HCT116 (cell line): ENCODE measurements at regions not wholly inside any gene's neighbourhood (a gene's known extent, or its start where the extent isn't known, plus 50 kb on each side); places are given as distances from the start of the nearest gene placed in this dataset.
A peak's percentile ranks its signal among the peaks of the same experiment; 100 is the strongest.

Experiments
- EGR1 ChIP-seq: IDR thresholded peaks from 2 replicates; pipeline ENCODE4 v1.6.1; 2012; ENCODE audit warnings: low read depth
- EZH2 ChIP-seq: fragments of 200-600 bp; sonication (generic); IDR thresholded peaks from 2 replicates; pipeline ENCODE4 v1.6.1; 2017; ENCODE audit warnings: antibody characterized with exemption, mixed run types
- EZH2phosphoT487 ChIP-seq: fragments of 200-600 bp; IDR thresholded peaks from 2 replicates; pipeline ENCODE4 v1.6.1; 2018; ENCODE audit warnings: antibody characterized with exemption, borderline replicate concordance
- JUND ChIP-seq: IDR thresholded peaks from 2 replicates; pipeline ENCODE4 v1.6.1; 2012
- POLR2A ChIP-seq: IDR thresholded peaks from 2 replicates; pipeline ENCODE4 v1.7.0; 2011; ENCODE audit warnings: borderline replicate concordance; ENCODE audit not compliant: insufficient read depth, insufficient read length; ENCODE audit errors: extremely low read depth
- POLR2AphosphoS5 ChIP-seq: IDR thresholded peaks from 2 replicates; pipeline ENCODE4 v1.6.1; 2011; ENCODE audit warnings: mild to moderate bottlenecking, low read depth, low read length, moderate library complexity
- RAD21 ChIP-seq: IDR thresholded peaks from 2 replicates; pipeline ENCODE4 v1.6.1; 2012; ENCODE audit warnings: low read depth, mild to moderate bottlenecking
- SIN3A ChIP-seq: IDR thresholded peaks from 2 replicates; pipeline ENCODE4 v1.6.1; 2012; ENCODE audit warnings: low read depth
- SP1 ChIP-seq: IDR thresholded peaks from 2 replicates; pipeline ENCODE4 v1.6.1; 2012; ENCODE audit warnings: low read depth
- SRF ChIP-seq: IDR thresholded peaks from 2 replicates; pipeline ENCODE4 v1.6.1; 2012; ENCODE audit warnings: low read depth
- YY1 ChIP-seq: IDR thresholded peaks from 2 replicates; pipeline ENCODE4 v1.6.1; 2011; ENCODE audit warnings: low read length, low read depth, moderate library complexity, mild to moderate bottlenecking; ENCODE audit not compliant: insufficient replicate concordance; ENCODE audit errors: extremely low read depth
- TF ChIP-seq, protein P1 (sequence below), 3 experiments: fragments of 200-600 bp in 1 of 3; sonication (generic) in 1 of 3; IDR thresholded peaks in 2 of 3; conservative IDR thresholded peaks in 1 of 3; 2 replicates each; pipeline ENCODE4 v1.5.1; 2012 to 2017; ENCODE audit warnings: low read depth in 2 of 3, low read length in 2 of 3, antibody characterized with exemption in 1 of 3, borderline replicate concordance in 1 of 3, control low read depth in 1 of 3, mild to moderate bottlenecking in 1 of 3, mixed read lengths in 1 of 3, mixed run types in 1 of 3, moderate library complexity in 1 of 3; ENCODE audit not compliant: insufficient read depth in 1 of 3
- TF ChIP-seq, protein P2 (sequence below): IDR thresholded peaks from 2 replicates; pipeline ENCODE4 v1.6.1; 2012
- TF ChIP-seq, protein P3 (sequence below): IDR thresholded peaks from 2 replicates; pipeline ENCODE4 v1.6.1; 2012

DNA sequence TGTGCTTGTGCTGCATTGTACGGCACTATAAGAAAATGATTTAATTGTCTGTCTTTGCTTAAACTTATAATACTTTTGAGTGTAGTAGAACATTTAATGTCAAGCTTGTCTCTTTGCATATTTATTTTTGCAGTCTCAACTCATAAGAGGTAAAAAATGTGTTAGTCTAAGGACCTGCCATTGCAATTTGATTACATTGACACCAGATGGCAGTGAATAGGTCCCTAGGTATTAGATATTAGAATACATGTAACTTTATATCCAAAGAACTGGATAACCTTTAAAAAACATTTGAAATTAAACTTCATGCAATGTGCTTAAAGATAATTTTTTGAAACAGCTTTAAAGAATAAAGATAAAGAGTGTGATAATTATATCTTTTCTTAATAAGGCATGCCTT, 1421.3 kb downstream of the OLFM4 start:
- TF ChIP-seq EZH2 = no peak
- TF ChIP-seq EZH2phosphoT487 = no peak
- TF ChIP-seq, protein P1, sequence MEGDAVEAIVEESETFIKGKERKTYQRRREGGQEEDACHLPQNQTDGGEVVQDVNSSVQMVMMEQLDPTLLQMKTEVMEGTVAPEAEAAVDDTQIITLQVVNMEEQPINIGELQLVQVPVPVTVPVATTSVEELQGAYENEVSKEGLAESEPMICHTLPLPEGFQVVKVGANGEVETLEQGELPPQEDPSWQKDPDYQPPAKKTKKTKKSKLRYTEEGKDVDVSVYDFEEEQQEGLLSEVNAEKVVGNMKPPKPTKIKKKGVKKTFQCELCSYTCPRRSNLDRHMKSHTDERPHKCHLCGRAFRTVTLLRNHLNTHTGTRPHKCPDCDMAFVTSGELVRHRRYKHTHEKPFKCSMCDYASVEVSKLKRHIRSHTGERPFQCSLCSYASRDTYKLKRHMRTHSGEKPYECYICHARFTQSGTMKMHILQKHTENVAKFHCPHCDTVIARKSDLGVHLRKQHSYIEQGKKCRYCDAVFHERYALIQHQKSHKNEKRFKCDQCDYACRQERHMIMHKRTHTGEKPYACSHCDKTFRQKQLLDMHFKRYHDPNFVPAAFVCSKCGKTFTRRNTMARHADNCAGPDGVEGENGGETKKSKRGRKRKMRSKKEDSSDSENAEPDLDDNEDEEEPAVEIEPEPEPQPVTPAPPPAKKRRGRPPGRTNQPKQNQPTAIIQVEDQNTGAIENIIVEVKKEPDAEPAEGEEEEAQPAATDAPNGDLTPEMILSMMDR (IDR thresholded peaks at IDR 0.05 in 2 of 3, conservative IDR thresholded peaks at IDR 0.05 in 1 of 3; ENCODE audit: borderline replicate concordance in 1 of 3, insufficient read depth in 1 of 3, low read depth in 2 of 3, low read length in 2 of 3) = 0 out of 6 replicates have a peak, but pooled peaks of 1 of the 3 experiments have one; percentile 15
- no peak for TF ChIP-seq POLR2A
- TF ChIP-seq SP1 = no peak
- TF ChIP-seq, protein P2, sequence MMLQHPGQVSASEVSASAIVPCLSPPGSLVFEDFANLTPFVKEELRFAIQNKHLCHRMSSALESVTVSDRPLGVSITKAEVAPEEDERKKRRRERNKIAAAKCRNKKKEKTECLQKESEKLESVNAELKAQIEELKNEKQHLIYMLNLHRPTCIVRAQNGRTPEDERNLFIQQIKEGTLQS = no peak
- TF ChIP-seq, protein P3, sequence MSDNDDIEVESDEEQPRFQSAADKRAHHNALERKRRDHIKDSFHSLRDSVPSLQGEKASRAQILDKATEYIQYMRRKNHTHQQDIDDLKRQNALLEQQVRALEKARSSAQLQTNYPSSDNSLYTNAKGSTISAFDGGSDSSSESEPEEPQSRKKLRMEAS = no peak
- TF ChIP-seq RAD21 = no peak
- TF ChIP-seq EGR1 = no peak
- TF ChIP-seq SRF = no peak
- no peak for TF ChIP-seq POLR2AphosphoS5
- no peak for TF ChIP-seq YY1
- TF ChIP-seq JUND = no peak
- TF ChIP-seq SIN3A = no peak
